GM21786 (cell line): ENCODE measurements at regions not wholly inside any gene's neighbourhood (a gene's known extent, or its start where the extent isn't known, plus 50 kb on each side); places are given as distances from the start of the nearest gene placed in this dataset.

Source experiments
- ATAC-seq: cut with Tn5 transposase; IDR thresholded peaks from one replicate; pipeline ENCODE4 v1.9.1; 2021; ENCODE audit not compliant: unreplicated experiment

DNA sequence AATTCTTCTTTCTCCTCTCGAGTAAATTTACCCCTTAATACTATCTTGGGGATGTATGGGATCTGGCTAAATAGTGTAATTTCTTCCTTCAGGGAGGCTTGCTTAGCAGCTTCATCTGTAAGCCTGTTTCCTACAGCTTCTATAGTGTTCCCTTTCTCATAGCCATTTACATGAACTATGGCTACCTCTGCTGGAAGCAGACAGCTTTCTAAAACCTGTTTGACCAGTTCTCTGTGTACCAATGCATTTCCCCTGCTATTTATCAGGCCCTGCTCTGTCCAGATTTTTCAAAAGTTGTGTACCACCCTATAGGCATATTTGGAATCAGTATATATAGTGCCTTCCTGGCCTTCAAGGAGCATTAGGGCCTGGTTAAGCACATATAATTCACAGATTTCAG lies 113.6 kb upstream of the PCDH9 start:
- no peak for ATAC-seq

GRCh38 chr13:67341406-67341805 lies 111.3 kb upstream of the PCDH9 start:
- no peak for ATAC-seq

DNA sequence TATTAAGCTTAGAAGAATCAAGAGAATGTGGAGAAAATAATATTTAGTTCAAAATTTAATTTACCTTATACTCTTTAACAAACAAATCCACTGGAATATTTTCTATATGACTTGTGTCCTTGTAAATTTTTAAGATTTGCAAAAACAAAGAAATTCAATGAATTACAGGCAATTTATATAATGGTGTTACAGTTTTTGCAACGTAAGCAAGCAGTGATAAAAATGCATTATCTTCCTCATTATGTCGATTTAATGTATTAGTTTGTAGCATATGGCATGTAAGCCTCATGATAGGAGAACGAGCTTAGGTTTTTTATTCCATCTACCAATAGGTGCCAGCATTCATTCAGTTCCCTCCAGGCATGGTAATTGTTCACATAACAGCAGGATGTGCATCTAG lies 100.0 kb upstream of the PCDH9 start:
- no peak for ATAC-seq

DNA sequence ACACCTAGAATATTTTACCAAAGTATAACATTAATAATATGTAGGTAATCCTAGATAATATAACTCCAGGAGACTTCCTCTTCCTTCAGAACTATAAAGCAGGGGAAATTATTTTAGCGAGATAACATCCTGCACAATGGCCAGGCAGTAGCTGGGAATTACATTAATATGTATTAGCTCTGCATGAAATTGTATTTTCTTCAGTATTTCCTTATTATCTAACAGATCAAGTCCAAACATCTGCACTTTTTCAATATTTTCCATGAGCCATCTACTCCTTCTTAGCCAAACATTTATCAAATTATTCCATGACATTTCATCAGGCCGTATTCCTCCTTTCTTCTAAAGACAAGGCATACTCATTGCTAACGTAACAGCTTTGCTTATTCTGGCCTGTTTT lies 98.8 kb upstream of the PCDH9 start:
- no peak for ATAC-seq

DNA sequence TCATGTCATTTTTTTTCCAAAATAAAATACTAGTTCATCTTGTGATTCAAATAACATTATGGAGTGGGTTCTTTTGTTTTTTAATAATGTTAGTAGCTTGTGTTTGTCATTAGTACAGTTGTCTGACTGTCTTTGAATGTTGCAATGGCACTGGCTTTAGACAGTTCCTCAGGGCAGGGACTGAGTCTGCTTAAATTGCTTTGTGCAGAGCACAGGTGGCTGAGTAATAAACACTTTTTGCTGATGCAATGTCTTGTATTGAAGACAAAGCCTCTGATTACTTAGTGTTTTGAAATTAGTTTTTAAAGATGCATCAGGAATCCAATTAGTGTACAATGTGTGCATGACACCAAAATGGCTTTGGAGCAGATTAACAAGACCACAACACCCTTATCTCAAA lies 88.7 kb upstream of the PCDH9 start:
- no peak for ATAC-seq

GRCh38 chr13:67318398-67318797 lies 88.3 kb upstream of the PCDH9 start:
- no peak for ATAC-seq

DNA sequence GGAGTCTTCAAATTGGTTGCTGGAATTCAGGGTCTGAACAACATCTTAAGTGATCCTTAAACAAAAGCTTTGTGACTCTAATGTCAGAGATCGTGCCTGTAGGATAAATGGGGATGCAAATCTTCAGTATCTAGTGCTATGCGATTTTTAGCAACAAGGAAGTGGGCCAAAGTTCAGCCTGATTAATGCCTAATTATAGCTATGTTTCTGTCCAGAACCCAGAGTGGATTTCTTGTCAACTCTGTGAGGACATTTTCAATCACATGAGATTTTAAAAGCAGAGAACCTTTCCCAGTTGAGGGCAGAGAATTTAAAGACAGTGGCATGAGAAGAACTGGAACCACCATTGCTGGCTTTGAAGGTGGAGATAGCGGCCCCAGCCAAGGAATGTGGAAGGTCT lies 84.3 kb upstream of the PCDH9 start:
- ATAC-seq, result no peak

DNA sequence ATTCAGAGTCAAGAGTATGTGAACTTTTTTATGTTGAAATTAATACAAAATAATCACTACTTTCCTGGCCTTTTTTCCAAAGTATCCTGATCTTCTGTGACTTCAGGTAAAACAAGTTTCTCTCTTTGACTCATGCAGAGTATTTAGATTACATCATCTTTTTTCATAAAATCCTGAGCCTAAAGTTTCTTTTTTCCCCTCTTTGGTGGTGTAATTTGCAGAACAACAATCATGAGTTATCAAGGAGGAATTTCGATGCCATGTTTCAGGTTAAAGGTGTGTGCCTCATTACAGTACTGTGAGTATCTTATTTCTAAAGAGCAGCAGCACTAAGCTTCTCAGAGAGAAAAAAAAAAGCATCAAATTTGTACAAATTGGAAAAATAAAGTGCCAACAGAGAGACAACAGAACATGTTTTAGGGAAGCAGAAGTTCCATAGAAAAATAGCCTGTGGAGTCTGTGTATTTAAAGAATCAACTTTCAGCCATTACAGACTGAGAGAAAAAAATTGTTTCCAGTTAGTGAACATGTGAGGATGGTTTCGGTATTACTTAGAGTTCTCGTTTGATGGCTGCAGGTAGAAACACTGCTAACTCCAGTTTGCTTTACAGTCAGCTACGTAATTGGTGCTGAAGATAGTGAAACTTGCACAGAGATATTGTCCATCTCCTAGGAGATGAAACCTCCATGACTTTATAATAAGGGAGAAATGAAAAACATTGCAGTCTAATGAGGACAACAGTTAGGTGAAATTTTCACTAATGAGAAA lies 78.1 kb upstream of the PCDH9 start:
- ATAC-seq, result peak; percentile 45

GRCh38 chr13:67306742-67307141 lies 76.6 kb upstream of the PCDH9 start:
- ATAC-seq, result no peak

GRCh38 chr13:67303661-67304333 lies 73.7 kb upstream of the PCDH9 start:
- no peak for ATAC-seq

GRCh38 chr13:67299751-67300150 lies 69.6 kb upstream of the PCDH9 start:
- no peak for ATAC-seq

DNA sequence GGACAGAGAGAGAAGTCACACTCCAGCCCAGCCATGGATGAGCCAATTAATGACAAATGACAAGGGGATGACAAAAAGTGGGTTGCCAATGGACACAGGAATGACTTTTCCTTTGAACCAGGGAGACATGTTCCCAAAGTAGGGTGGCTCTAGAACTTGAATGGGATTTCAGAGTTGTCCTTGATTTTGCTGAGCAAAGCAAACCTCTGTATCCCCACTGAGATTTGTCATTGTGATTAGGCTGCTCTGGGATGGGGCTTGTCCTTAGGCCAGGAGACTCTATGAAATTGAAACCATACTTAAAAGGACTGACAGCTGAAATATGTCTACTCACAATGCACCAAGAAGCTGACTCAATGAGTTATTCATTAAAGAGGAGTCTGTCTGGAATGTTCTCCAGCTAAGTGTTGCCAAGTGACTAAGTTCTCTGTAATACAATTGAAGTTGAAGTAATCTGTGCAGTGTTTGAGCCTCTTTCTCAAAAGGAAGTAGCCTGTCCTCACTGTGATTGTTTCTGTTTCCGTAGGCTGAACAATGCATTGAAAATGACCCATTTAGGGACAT lies 69.0 kb upstream of the PCDH9 start:
- no peak for ATAC-seq

DNA sequence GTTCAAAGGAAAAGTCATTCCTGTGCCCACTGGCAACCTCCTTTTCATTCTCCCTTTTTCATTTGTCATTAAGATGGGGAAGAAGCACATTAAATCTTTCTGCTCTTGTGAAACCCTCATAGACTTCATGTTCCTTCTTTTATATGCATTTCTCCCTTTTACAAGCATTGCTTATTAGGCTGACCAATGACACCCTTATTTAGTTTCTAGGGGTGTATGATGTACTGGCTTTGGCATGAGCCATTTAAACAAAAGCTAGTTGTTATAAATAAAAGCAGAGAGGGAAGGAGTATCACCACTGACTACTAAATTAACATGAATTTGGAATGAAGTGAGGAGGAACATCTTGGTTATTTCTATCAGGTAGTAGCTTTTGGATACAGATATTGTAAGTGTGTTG lies 68.2 kb upstream of the PCDH9 start:
- no peak for ATAC-seq

GRCh38 chr13:67296511-67296910 lies 66.4 kb upstream of the PCDH9 start:
- no peak for ATAC-seq

DNA sequence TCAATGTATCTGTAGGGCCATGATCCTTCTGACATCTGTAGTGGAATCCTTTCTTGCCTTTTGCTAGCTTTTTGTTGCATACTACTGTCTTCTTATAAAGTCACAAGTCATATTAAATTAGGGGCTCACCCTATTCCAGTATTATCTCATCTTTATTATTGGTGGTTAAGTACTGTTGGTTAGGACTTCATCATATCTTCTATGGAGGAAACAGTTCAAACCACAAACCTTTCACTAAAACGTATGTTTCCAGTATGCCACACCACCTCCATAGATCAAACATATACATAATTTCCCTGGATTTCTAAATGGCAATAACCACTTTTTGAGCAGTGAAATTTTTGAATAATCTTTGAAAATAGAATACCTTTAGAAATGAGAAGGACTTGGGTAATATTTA lies 62.8 kb upstream of the PCDH9 start:
- ATAC-seq, result no peak

DNA sequence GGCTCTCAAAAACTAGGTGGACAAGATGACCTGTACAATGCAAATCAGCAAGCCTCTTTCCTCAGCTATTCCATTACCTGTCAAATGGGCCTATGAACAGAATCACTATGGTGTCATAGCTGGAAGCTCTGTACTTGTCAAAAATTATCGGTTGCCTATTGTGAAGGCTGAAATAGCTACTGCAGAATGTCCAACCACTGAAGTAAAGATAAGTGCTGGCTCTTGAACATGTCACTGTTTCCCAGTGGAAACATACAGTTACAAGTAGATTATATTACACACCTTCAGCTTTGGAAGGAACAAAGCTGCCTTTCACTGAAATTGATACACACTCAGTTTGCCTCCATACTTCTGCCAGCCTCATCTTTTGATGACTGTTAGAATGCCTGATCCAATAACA lies 55.5 kb upstream of the PCDH9 start:
- ATAC-seq, result no peak

GRCh38 chr13:67283637-67284036 lies 53.5 kb upstream of the PCDH9 start:
- ATAC-seq, result no peak

- no peak for ATAC-seq
Observed at GRCh38 chr13:67281466-67281865, 51.3 kb upstream of the PCDH9 start.
